ENCODE measurements at regions not wholly inside any gene's neighbourhood (a gene's known extent, or its start where the extent isn't known, plus 50 kb on each side); places are given as distances from the start of the nearest gene placed in this dataset.
"Not testable (repeated sequence)": the region's sequence is repeated elsewhere in the genome, so short reads cannot be mapped to it uniquely, and the experiment has no call there.

DNA sequence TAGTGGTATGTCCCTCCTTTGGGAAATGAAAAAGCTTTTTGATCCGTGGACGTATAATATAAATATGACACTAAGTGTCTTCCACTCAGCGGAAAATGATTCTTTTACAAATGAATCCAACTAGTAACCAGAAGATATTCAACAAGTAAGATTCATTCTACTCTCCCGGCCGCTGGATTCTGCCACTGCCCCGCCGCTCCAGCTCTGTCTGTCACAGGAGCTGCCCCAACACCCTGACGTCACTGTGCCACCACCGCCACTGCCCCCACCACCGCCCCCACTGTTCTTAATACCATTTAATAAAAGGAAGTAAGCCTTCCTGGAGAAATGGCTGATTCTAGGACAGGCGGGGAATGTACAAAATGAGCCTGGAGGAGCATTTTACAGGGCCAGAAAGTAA lies 180.8 kb upstream of the PLGLB2 start:
- TF ChIP-seq CTCF (IDR thresholded peaks at IDR 0.05; ENCODE audit: low read length); EZH2 (IDR thresholded peaks at IDR 0.05; ENCODE audit: borderline replicate concordance, low read length): not testable (repeated sequence)
